ENCODE measurements at regions not wholly inside any gene's neighbourhood (a gene's known extent, or its start where the extent isn't known, plus 50 kb on each side); places are given as distances from the start of the nearest gene placed in this dataset.

DNA sequence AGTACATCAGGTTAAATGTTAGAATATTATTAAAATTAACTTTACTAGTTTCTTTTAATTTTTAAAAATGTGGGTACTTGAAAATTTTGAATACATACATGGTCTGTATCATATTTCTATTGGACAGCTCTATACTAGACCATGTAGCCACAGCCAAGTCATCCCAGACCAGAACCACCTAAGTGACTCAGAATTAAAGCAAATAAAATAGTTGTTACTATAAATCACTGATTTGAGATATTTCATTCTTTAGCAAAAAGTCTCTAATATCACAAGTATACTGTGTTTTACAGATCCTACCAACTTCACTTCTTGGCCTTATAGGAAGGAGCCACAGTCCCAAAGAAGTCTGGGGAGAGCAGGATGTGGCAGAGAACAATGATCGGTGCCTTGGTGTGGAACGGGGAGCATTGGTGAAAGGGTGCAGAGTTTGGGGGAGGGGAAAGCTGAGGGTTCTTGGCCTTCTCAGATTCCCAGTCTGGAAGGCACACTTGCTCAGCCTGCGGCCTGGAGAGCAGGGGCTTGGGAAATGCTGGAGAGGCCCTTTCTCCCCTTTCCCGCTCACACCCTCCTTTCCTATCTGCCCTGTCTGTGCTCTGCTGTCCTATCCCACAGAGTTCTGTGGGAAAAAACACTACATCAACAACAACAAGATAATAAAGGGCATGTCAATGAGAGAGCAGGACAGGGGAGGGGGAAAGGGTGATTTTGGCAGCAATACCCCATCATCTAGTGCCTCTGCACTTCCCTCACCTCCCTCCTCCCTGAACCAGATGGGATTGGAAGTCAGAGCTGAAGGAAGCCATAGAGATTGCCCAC, 122.1 kb downstream of the NGF start:
- TF ChIP-seq, protein P1, sequence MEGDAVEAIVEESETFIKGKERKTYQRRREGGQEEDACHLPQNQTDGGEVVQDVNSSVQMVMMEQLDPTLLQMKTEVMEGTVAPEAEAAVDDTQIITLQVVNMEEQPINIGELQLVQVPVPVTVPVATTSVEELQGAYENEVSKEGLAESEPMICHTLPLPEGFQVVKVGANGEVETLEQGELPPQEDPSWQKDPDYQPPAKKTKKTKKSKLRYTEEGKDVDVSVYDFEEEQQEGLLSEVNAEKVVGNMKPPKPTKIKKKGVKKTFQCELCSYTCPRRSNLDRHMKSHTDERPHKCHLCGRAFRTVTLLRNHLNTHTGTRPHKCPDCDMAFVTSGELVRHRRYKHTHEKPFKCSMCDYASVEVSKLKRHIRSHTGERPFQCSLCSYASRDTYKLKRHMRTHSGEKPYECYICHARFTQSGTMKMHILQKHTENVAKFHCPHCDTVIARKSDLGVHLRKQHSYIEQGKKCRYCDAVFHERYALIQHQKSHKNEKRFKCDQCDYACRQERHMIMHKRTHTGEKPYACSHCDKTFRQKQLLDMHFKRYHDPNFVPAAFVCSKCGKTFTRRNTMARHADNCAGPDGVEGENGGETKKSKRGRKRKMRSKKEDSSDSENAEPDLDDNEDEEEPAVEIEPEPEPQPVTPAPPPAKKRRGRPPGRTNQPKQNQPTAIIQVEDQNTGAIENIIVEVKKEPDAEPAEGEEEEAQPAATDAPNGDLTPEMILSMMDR (IDR thresholded peaks at IDR 0.05): no peak
- TF ChIP-seq POLR2AphosphoS5 (IDR thresholded peaks at IDR 0.05): no peak
- TF ChIP-seq EP300 (IDR thresholded peaks at IDR 0.05): no peak
- no peak for TF ChIP-seq POLR2A (IDR thresholded peaks at IDR 0.05)
